ENCODE measurements at regions not wholly inside any gene's neighbourhood (a gene's known extent, or its start where the extent isn't known, plus 50 kb on each side); places are given as distances from the start of the nearest gene placed in this dataset.
"Not testable (repeated sequence)": the region's sequence is repeated elsewhere in the genome, so short reads cannot be mapped to it uniquely, and the experiment has no call there.

DNA sequence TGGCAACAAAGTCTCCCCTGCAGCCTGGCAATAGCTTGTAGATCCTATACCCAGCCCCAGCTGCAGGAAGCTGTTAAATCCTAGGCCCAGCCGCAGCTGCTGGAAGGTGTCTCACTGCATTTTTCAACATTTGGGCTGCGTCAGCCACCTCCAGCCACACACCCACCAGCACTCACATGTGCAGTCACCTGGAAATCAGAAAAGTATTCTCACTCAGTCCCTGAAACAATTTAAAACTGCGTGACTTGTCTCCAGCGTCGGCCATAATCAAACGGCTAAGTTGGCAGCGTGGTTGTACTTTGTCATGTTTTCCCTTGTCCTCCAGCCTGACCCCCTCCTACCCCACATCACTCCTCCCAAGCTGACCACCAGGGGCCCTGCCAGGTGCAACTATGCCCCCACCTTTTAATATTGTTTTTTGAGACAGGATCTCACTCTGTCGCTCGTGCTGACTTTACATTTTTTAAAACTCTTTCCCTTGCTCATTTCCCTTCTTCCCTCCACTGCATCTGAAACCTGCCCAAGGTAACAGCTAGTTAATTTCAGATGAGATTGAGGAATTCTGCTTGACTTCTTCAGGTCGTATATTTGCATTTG lies 97.2 kb upstream of the FRG1 start:
- Histone ChIP-seq H3K9me3 (ENCODE audit: control insufficient read depth, insufficient read depth, low read length) (peaks cover 52% of the 10 kb centered on the region), H3K4me3 (ENCODE audit: low read depth, low read length) (no peak overlapping the region), H3K27ac (ENCODE audit: low read depth, low read length) (no peak overlapping the region), H3K27me3 (ENCODE audit: control insufficient read depth, insufficient read depth, low read length) (no peaks in the 10 kb centered on the region)
- TF ChIP-seq CTCF (IDR thresholded peaks at IDR 0.05; ENCODE audit: low read depth, low read length): no peak
- DNase-seq (ENCODE audit: low read depth, low spot score): no peak
- POLR2A ChIA-PET: no interaction called here
- CTCF ChIA-PET: no interaction called here

- Histone ChIP-seq H3K27me3 (ENCODE audit: control insufficient read depth, insufficient read depth, low read length) (no peaks in the 10 kb centered on the region), H3K27ac (ENCODE audit: low read depth, low read length) (no peak overlapping the region), H3K9me3 (ENCODE audit: control insufficient read depth, insufficient read depth, low read length) (peaks cover 43% of the 10 kb centered on the region), H3K4me3 (ENCODE audit: low read depth, low read length) (no peak overlapping the region)
- TF ChIP-seq CTCF (IDR thresholded peaks at IDR 0.05; ENCODE audit: low read depth, low read length): no peak
- CTCF ChIA-PET: no interaction called here
- POLR2A ChIA-PET: no interaction called here
- DNase-seq (ENCODE audit: low read depth, low spot score): no peak
Observed at GRCh38 chr4:189845145-189845846, 95.4 kb upstream of the FRG1 start.

DNA sequence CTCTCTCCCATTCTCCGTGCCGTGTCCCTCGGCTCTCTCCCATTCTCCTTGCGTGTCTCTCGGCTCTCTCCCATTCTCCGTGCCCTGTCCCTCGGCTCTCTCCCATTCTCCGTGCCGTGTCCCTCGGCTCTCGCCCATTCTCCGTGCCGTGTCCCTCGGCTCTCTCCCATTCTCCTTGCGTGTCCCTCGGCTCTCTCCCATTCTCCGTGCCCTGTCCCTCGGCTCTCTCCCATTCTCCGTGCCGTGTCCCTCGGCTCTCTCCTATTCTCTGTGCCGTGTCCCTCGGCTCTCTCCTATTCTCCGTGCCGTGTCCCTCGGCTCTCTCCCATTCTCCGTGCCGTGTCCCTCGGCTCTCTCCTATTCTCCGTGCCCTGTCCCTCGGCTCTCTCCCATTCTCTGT lies 94.6 kb upstream of the FRG1 start:
- POLR2A ChIA-PET; H3K27me3 ChIP-seq (ENCODE audit: control insufficient read depth, insufficient read depth, low read length); H3K4me3 ChIP-seq (ENCODE audit: low read depth, low read length); DNase-seq (ENCODE audit: low read depth, low spot score); H3K27ac ChIP-seq (ENCODE audit: low read depth, low read length); CTCF ChIA-PET: not testable (repeated sequence)
- H3K9me3 ChIP-seq (ENCODE audit: control insufficient read depth, insufficient read depth, low read length): peaks cover 40% of the 10 kb centered on the region

DNA sequence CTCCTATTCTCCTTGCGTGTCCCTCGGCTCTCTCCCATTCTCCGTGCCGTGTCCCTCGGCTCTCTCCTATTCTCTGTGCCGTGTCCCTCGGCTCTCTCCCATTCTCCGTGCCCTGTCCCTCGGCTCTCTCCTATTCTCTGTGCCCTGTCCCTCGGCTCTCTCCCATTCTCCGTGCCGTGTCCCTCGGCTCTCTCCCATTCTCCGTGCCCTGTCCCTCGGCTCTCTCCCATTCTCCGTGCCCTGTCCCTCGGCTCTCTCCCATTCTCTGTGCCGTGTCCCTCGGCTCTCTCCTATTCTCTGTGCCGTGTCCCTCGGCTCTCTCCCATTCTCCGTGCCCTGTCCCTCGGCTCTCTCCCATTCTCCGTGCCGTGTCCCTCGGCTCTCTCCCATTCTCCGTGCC lies 94.1 kb upstream of the FRG1 start:
- H3K27me3 ChIP-seq (ENCODE audit: control insufficient read depth, insufficient read depth, low read length); H3K4me3 ChIP-seq (ENCODE audit: low read depth, low read length); POLR2A ChIA-PET; DNase-seq (ENCODE audit: low read depth, low spot score); H3K27ac ChIP-seq (ENCODE audit: low read depth, low read length); CTCF ChIA-PET: not testable (repeated sequence)
- H3K9me3 ChIP-seq (ENCODE audit: control insufficient read depth, insufficient read depth, low read length): peaks cover 38% of the 10 kb centered on the region

- DNase-seq (ENCODE audit: low read depth, low spot score); H3K27me3 ChIP-seq (ENCODE audit: control insufficient read depth, insufficient read depth, low read length); POLR2A ChIA-PET: not testable (repeated sequence)
Observed at GRCh38 chr4:189848672-189849071, 92.0 kb upstream of the FRG1 start.

DNA sequence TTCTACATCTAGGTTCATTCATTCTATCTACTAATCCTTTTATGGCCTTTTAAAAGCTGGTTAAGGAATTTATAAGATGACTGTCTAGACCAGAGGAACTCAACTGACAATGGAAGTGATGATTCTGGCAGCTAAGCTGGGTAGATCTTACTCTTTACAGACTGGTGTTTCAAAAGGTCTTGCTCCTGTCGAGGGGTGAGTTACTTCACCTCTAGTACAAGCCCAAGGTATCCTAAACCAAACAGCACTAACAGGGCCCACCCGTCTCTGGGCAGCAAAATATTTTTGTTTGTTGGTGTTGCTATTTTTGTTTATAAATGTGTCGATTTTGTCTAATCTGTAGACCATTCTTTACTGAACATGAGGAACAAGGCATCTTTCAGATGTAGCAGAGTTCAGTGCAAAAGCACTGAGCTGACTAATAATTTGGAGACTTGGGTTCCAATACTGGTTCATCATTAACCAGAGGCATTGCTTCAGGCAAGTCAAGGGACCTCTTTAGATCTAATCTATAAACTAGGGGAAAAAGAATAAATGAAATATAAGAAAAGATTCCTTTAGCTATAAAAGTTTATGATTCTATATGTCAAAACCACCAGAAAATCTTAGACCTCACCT lies 90.3 kb upstream of the FRG1 start:
- Histone ChIP-seq H3K27me3 (ENCODE audit: control insufficient read depth, insufficient read depth, low read length) (no peaks in the 10 kb centered on the region), H3K27ac (ENCODE audit: low read depth, low read length) (no peak overlapping the region), H3K9me3 (ENCODE audit: control insufficient read depth, insufficient read depth, low read length) (peaks cover 31% of the 10 kb centered on the region), H3K4me3 (ENCODE audit: low read depth, low read length) (no peak overlapping the region)
- no peak for DNase-seq (ENCODE audit: low read depth, low spot score)
- no peak for TF ChIP-seq CTCF (IDR thresholded peaks at IDR 0.05; ENCODE audit: low read depth, low read length)
- ChIA-PET CTCF (no interaction called here), POLR2A (no interaction called here)

More at GRCh38 chr4:189848672-189849071, 92.0 kb upstream of the FRG1 start:
- CTCF ChIA-PET; H3K4me3 ChIP-seq (ENCODE audit: low read depth, low read length); H3K27ac ChIP-seq (ENCODE audit: low read depth, low read length): not testable (repeated sequence)
- H3K9me3 ChIP-seq (ENCODE audit: control insufficient read depth, insufficient read depth, low read length): peaks cover 26% of the 10 kb centered on the region

All from AG04450 (cell line).